ENCODE measurements at regions not wholly inside any gene's neighbourhood (a gene's known extent, or its start where the extent isn't known, plus 50 kb on each side); places are given as distances from the start of the nearest gene placed in this dataset.

- Histone ChIP-seq H3K4me3 (ENCODE audit: low read length) (no peak overlapping the region), H3K36me3 (ENCODE audit: control insufficient read depth, insufficient read depth, low read length) (no peaks in the 10 kb centered on the region), H3K27ac (ENCODE audit: low read length) (no peak overlapping the region), H3K27me3 (ENCODE audit: control insufficient read depth, insufficient read depth, low read length) (no peaks in the 10 kb centered on the region), H3K4me1 (ENCODE audit: control insufficient read depth, insufficient read depth, low read length) (no peaks in the 10 kb centered on the region), H3K9me3 (ENCODE audit: control insufficient read depth, insufficient read depth, low read length) (no peaks in the 10 kb centered on the region)
- DNase-seq (ENCODE audit: low read depth, low spot score): no peak
- WGBS (ENCODE audit: insufficient coverage, insufficient read length): no CpG with 5 or more reads among the region's 2 CpGs
Measured at GRCh38 chr2:199684832-199685231, 166.2 kb downstream of the FTCDNL1 start.

- H3K9me3 ChIP-seq (ENCODE audit: control insufficient read depth, insufficient read depth, low read length): no peaks in the 10 kb centered on the region
- no peak for DNase-seq (ENCODE audit: low read depth, low spot score)
- H3K36me3 ChIP-seq (ENCODE audit: control insufficient read depth, insufficient read depth, low read length): no peaks in the 10 kb centered on the region
- H3K4me1 ChIP-seq (ENCODE audit: control insufficient read depth, insufficient read depth, low read length): no peaks in the 10 kb centered on the region
- no peaks in the 10 kb centered on the region for H3K27me3 ChIP-seq (ENCODE audit: control insufficient read depth, insufficient read depth, low read length)
- WGBS (ENCODE audit: insufficient coverage, insufficient read length): no CpG with 5 or more reads among the region's 1 CpG
- H3K4me3 ChIP-seq (ENCODE audit: low read length): no peak overlapping the region
- no peak overlapping the region for H3K27ac ChIP-seq (ENCODE audit: low read length)
Measured at GRCh38 chr2:199684168-199684567, 166.8 kb downstream of the FTCDNL1 start.

GRCh38 chr2:199682001-199682400 is 169.0 kb downstream of the FTCDNL1 start:
- Histone ChIP-seq H3K27me3 (ENCODE audit: control insufficient read depth, insufficient read depth, low read length) (no peaks in the 10 kb centered on the region), H3K4me3 (ENCODE audit: low read length) (no peak overlapping the region), H3K36me3 (ENCODE audit: control insufficient read depth, insufficient read depth, low read length) (no peaks in the 10 kb centered on the region), H3K4me1 (ENCODE audit: control insufficient read depth, insufficient read depth, low read length) (no peaks in the 10 kb centered on the region), H3K27ac (ENCODE audit: low read length) (no peak overlapping the region), H3K9me3 (ENCODE audit: control insufficient read depth, insufficient read depth, low read length) (no peaks in the 10 kb centered on the region)
- no peak for DNase-seq (ENCODE audit: low read depth, low spot score)
- no CpG with 5 or more reads among the region's 1 CpG for WGBS (ENCODE audit: insufficient coverage, insufficient read length)

GRCh38 chr2:199680482-199680881 is 170.5 kb downstream of the FTCDNL1 start:
- WGBS (ENCODE audit: insufficient coverage, insufficient read length): no CpG with 5 or more reads among the region's 4 CpGs
- no peaks in the 10 kb centered on the region for H3K27me3 ChIP-seq (ENCODE audit: control insufficient read depth, insufficient read depth, low read length)
- no peak for DNase-seq (ENCODE audit: low read depth, low spot score)
- H3K9me3 ChIP-seq (ENCODE audit: control insufficient read depth, insufficient read depth, low read length): no peaks in the 10 kb centered on the region
- H3K36me3 ChIP-seq (ENCODE audit: control insufficient read depth, insufficient read depth, low read length): no peaks in the 10 kb centered on the region
- H3K4me3 ChIP-seq (ENCODE audit: low read length): no peak overlapping the region
- H3K4me1 ChIP-seq (ENCODE audit: control insufficient read depth, insufficient read depth, low read length): no peaks in the 10 kb centered on the region
- H3K27ac ChIP-seq (ENCODE audit: low read length): no peak overlapping the region

- Histone ChIP-seq H3K4me1 (ENCODE audit: control insufficient read depth, insufficient read depth, low read length) (no peaks in the 10 kb centered on the region), H3K36me3 (ENCODE audit: control insufficient read depth, insufficient read depth, low read length) (no peaks in the 10 kb centered on the region), H3K27ac (ENCODE audit: low read length) (no peak overlapping the region), H3K9me3 (ENCODE audit: control insufficient read depth, insufficient read depth, low read length) (no peaks in the 10 kb centered on the region), H3K4me3 (ENCODE audit: low read length) (no peak overlapping the region), H3K27me3 (ENCODE audit: control insufficient read depth, insufficient read depth, low read length) (no peaks in the 10 kb centered on the region)
- WGBS (ENCODE audit: insufficient coverage, insufficient read length): no CpG with 5 or more reads among the region's 1 CpG
- no peak for DNase-seq (ENCODE audit: low read depth, low spot score)
Measured at GRCh38 chr2:199679883-199680282, 171.1 kb downstream of the FTCDNL1 start.

- WGBS (ENCODE audit: insufficient coverage, insufficient read length): no CpG with 5 or more reads among the region's 4 CpGs
- H3K9me3 ChIP-seq (ENCODE audit: control insufficient read depth, insufficient read depth, low read length): no peaks in the 10 kb centered on the region
- no peaks in the 10 kb centered on the region for H3K27me3 ChIP-seq (ENCODE audit: control insufficient read depth, insufficient read depth, low read length)
- no peak overlapping the region for H3K27ac ChIP-seq (ENCODE audit: low read length)
- H3K4me3 ChIP-seq (ENCODE audit: low read length): no peak overlapping the region
- no peak for DNase-seq (ENCODE audit: low read depth, low spot score)
- H3K36me3 ChIP-seq (ENCODE audit: control insufficient read depth, insufficient read depth, low read length): no peaks in the 10 kb centered on the region
- no peaks in the 10 kb centered on the region for H3K4me1 ChIP-seq (ENCODE audit: control insufficient read depth, insufficient read depth, low read length)
Measured at GRCh38 chr2:199677881-199678280, 173.1 kb downstream of the FTCDNL1 start.

GRCh38 chr2:199668645-199669044 is 182.3 kb downstream of the FTCDNL1 start:
- no peaks in the 10 kb centered on the region for H3K4me1 ChIP-seq (ENCODE audit: control insufficient read depth, insufficient read depth, low read length)
- no peaks in the 10 kb centered on the region for H3K27me3 ChIP-seq (ENCODE audit: control insufficient read depth, insufficient read depth, low read length)
- no peak overlapping the region for H3K27ac ChIP-seq (ENCODE audit: low read length)
- no peaks in the 10 kb centered on the region for H3K36me3 ChIP-seq (ENCODE audit: control insufficient read depth, insufficient read depth, low read length)
- no peak overlapping the region for H3K4me3 ChIP-seq (ENCODE audit: low read length)
- no CpG with 5 or more reads among the region's 3 CpGs for WGBS (ENCODE audit: insufficient coverage, insufficient read length)
- DNase-seq (ENCODE audit: low read depth, low spot score): no peak
- no peaks in the 10 kb centered on the region for H3K9me3 ChIP-seq (ENCODE audit: control insufficient read depth, insufficient read depth, low read length)

- H3K27ac ChIP-seq (ENCODE audit: low read length): no peak overlapping the region
- no peaks in the 10 kb centered on the region for H3K36me3 ChIP-seq (ENCODE audit: control insufficient read depth, insufficient read depth, low read length)
- H3K27me3 ChIP-seq (ENCODE audit: control insufficient read depth, insufficient read depth, low read length): no peaks in the 10 kb centered on the region
- H3K4me3 ChIP-seq (ENCODE audit: low read length): no peak overlapping the region
- DNase-seq (ENCODE audit: low read depth, low spot score): no peak
- H3K4me1 ChIP-seq (ENCODE audit: control insufficient read depth, insufficient read depth, low read length): 0 out of 2 replicates have a peak, but pooled peaks cover 2% of the 10 kb centered on the region
- H3K9me3 ChIP-seq (ENCODE audit: control insufficient read depth, insufficient read depth, low read length): no peaks in the 10 kb centered on the region
- WGBS (ENCODE audit: insufficient coverage, insufficient read length): no CpG with 5 or more reads among the region's 6 CpGs
Measured at GRCh38 chr2:199663157-199663556, 187.8 kb downstream of the FTCDNL1 start.

GRCh38 chr2:199662255-199662654 is 188.7 kb downstream of the FTCDNL1 start:
- Histone ChIP-seq H3K4me1 (ENCODE audit: control insufficient read depth, insufficient read depth, low read length) (0 out of 2 replicates have a peak, but pooled peaks cover 2% of the 10 kb centered on the region), H3K27me3 (ENCODE audit: control insufficient read depth, insufficient read depth, low read length) (no peaks in the 10 kb centered on the region), H3K27ac (ENCODE audit: low read length) (no peak overlapping the region), H3K36me3 (ENCODE audit: control insufficient read depth, insufficient read depth, low read length) (no peaks in the 10 kb centered on the region), H3K9me3 (ENCODE audit: control insufficient read depth, insufficient read depth, low read length) (no peaks in the 10 kb centered on the region), H3K4me3 (ENCODE audit: low read length) (no peak overlapping the region)
- WGBS (ENCODE audit: insufficient coverage, insufficient read length): no CpG with 5 or more reads among the region's 8 CpGs
- DNase-seq (ENCODE audit: low read depth, low spot score): no peak

GRCh38 chr2:199660167-199660566 is 190.8 kb downstream of the FTCDNL1 start:
- Histone ChIP-seq H3K27ac (ENCODE audit: low read length) (no peak overlapping the region), H3K9me3 (ENCODE audit: control insufficient read depth, insufficient read depth, low read length) (no peaks in the 10 kb centered on the region), H3K4me3 (ENCODE audit: low read length) (no peak overlapping the region), H3K36me3 (ENCODE audit: control insufficient read depth, insufficient read depth, low read length) (no peaks in the 10 kb centered on the region), H3K27me3 (ENCODE audit: control insufficient read depth, insufficient read depth, low read length) (no peaks in the 10 kb centered on the region), H3K4me1 (ENCODE audit: control insufficient read depth, insufficient read depth, low read length) (0 out of 2 replicates have a peak, but pooled peaks cover 2% of the 10 kb centered on the region)
- no peak for DNase-seq (ENCODE audit: low read depth, low spot score)
- no CpG with 5 or more reads among the region's 15 CpGs for WGBS (ENCODE audit: insufficient coverage, insufficient read length)

GRCh38 chr2:199659207-199659606 is 191.8 kb downstream of the FTCDNL1 start:
- Histone ChIP-seq H3K4me1 (ENCODE audit: control insufficient read depth, insufficient read depth, low read length) (0 out of 2 replicates have a peak, but pooled peaks cover 2% of the 10 kb centered on the region), H3K27ac (ENCODE audit: low read length) (no peak overlapping the region), H3K4me3 (ENCODE audit: low read length) (peak overlapping the region; percentile 24; the same call in 1 of the 2 replicates), H3K36me3 (ENCODE audit: control insufficient read depth, insufficient read depth, low read length) (no peaks in the 10 kb centered on the region), H3K9me3 (ENCODE audit: control insufficient read depth, insufficient read depth, low read length) (no peaks in the 10 kb centered on the region), H3K27me3 (ENCODE audit: control insufficient read depth, insufficient read depth, low read length) (no peaks in the 10 kb centered on the region)
- WGBS (ENCODE audit: insufficient coverage, insufficient read length): no CpG with 5 or more reads among the region's 39 CpGs
- peak; percentile 35 for DNase-seq (ENCODE audit: low read depth, low spot score)
